NCI-H146 treated with DMSO at 0.1 percent for 48 hours (cell line): ENCODE measurements at regions not wholly inside any gene's neighbourhood (a gene's known extent, or its start where the extent isn't known, plus 50 kb on each side); places are given as distances from the start of the nearest gene placed in this dataset.
"Not testable (repeated sequence)": the region's sequence is repeated elsewhere in the genome, so short reads cannot be mapped to it uniquely, and the experiment has no call there.

Experiments used
- DNase-seq: peaks from one replicate; lab custom pipeline; 2025; ENCODE audit not compliant: unreplicated experiment; lab: John Stamatoyannopoulos, UW

GRCh38 chr18:41639218-41639617 lies 315.8 kb upstream of the PIK3C3 start:
- DNase-seq: no peak

GRCh38 chr18:41631723-41632285 lies 323.2 kb upstream of the PIK3C3 start:
- not testable (repeated sequence) for DNase-seq

- no peak for DNase-seq
Measured at GRCh38 chr18:41630232-41630886, 324.7 kb upstream of the PIK3C3 start.

DNA sequence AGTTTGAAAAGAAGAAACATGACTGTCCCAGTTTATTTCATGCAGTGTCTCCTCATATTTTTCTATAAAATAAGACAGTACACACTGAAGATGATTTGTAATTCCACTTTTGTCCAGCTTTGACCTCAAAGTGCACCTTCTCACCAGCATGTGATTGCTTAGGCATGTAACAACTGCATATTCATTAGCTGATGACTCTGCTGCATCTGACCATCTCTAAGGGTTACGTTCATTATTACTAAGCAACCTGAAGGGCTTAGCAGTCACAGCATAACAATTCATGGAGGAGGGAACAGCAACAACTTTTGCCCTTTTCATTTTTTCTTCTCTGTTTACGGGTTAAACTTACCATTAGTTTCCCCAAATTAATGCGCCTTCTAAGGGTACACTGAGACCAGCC lies 330.6 kb upstream of the PIK3C3 start:
- DNase-seq: no peak

DNA sequence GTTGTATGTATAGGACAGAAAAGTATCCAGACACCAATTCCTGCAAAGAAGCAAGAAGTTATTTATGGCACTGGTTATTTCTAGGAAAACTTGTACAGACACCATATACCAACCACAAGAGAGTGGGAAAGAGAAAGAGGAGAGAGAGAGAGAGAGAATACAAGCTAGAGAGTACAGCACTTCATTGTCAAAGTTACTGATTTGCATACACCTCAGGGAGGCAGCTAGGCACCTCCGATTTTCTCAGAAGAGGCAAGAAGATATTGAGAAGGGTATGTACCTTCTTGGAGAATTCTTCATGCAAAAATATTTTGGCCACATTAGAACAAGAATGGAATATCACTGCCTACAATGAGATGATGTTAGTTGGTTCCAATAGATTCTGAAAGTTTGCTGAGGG lies 333.9 kb upstream of the PIK3C3 start:
- DNase-seq: no peak

DNA sequence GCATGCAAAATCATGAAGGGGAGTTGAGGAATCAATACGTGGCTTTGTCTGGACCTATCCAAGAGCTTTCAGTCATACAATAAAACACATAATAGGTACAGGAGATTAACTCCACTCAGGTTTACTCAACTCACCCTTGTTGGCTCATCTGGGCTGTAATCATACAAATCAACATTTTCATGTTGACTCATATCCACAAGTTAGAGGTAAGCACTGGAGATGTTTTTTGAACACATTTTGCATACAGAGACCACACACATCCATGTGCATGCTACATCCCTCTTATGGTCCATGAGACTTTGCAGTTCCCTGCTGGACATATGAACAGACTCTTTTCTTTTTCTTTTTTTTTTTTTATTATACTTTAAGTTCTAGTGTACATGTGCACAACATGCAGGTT lies 336.9 kb upstream of the PIK3C3 start:
- peak; percentile 70 for DNase-seq

- DNase-seq: peak; percentile 70
Measured at GRCh38 chr18:41617647-41618046, 337.4 kb upstream of the PIK3C3 start.

GRCh38 chr18:41613003-41613609 lies 341.9 kb upstream of the PIK3C3 start:
- no peak for DNase-seq

DNA sequence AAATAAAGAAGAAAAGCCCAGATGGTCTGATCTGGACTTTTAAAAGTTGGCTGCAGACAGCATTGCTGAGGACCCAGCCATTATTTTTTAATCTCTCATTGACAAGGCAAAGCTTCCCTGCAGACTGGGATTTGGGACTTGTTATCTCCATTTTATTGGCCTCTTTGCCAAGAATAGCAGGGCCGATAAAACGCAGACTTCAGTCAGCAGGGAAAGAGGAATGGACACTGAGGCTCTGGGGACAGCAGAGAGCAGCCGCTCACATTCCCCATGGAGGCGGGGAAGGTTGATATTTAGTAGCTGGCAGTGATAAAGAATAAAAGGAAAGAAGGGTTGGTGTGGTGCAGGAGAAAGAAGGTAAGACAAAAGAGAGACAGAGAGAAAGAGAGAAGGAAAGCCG lies 350.1 kb upstream of the PIK3C3 start:
- no peak for DNase-seq

GRCh38 chr18:41602034-41602433 lies 353.0 kb upstream of the PIK3C3 start:
- DNase-seq: no peak

- no peak for DNase-seq
Measured at GRCh38 chr18:41600693-41601391, 354.2 kb upstream of the PIK3C3 start.

GRCh38 chr18:41599466-41599865 lies 355.6 kb upstream of the PIK3C3 start:
- no peak for DNase-seq

DNA sequence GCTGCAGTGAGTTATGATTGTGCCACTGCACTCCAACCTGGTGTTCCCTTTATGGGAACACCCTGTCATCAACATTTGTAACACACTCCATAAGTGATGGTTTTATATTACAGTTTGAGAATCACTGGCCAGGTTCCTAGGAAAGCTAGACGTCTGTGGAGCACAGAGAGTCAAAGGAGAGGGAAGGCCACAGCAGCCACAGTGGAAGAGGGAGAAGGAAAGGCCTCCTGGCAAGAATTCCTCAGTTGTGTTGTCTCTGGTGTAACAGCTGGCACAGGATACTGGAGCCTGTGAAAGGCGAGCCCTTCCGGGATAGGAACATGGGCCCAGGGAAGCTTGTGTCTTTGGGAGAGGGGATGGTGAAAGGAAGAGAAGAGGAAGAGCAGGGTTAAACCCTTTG lies 360.5 kb upstream of the PIK3C3 start:
- no peak for DNase-seq

DNA sequence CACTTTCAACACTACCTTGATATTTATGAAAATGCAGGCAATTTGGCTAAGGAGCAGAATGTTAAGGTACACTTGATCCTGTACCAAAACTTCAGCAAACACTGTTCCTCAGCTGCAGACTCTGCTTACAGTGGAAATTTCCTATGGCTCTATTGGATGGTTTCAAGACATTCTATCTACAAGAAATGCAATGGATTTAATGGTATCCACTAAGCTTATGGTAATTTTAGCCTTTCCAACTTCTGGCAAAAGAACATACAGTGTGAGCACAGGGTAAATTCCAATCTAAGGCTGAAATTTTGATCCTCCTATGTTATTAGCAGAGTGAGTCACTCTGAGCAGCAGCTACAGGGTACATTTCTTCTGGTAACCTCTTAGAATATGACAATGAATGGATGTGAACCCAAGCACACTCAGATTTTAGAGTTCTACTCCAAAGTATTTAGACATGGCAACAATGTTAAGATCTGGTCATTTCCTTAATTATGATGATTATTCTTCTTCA lies 361.8 kb upstream of the PIK3C3 start:
- no peak for DNase-seq

- DNase-seq: no peak
Measured at GRCh38 chr18:41587976-41588375, 367.1 kb upstream of the PIK3C3 start.

DNA sequence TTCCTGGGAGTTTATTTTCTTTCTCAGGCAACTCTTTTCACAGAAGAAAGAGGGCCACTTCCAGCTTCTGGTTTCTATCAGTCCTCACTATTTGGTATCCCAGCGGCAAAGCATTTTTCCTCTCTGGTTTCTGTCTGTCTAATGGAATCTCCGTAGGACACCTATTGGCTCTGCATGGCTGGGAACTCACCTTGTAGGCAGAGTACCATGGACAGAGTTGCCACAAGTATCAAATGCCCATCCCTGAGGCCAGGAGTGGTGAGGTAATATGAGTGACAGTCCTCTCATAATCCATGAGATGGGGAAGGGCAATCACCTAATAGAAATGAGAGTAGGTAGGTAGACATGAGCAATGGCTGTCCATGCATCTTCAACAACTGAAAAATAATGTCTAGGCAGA lies 369.5 kb upstream of the PIK3C3 start:
- DNase-seq: no peak

DNA sequence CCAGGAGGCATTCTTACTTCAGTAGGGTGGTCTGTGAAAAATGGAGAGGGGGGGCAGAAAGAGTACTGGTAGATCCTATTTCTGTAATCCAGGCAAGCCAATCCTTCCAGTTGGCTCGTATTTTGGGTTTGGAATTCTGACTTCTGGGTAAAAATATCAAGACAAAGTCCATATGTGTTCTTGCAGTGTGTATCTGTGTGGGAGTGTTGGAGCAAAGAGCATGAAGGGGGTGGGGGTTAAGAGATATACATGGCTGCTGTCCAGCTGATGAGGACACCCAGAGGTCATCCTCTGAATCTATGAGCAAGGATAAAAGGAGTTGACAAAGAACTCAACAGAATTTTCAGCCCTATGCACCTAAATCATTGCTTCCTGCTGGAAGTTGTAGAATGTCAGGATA lies 375.8 kb upstream of the PIK3C3 start:
- no peak for DNase-seq

DNA sequence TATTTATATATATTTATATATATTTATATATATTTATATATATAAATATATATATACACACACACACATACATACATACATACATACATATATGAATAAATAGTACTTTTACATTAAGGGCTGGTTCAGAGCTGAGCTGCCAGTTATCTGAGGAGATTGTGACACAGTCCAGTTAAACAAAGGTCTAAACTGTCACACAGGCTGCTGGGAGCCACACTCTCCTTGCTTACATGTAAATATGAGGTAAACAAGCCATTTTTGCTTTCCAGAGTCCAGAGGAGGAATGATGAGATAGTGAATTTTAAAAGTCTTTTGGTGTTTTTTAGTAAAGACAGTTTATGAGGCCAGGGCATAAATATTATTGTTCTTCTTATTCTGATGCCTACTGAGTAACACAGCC lies 377.5 kb upstream of the PIK3C3 start:
- DNase-seq: no peak

- no peak for DNase-seq
Measured at GRCh38 chr18:41576643-41577042, 378.4 kb upstream of the PIK3C3 start.

GRCh38 chr18:41569867-41570266 lies 385.2 kb upstream of the PIK3C3 start:
- peak; percentile 19 for DNase-seq

DNA sequence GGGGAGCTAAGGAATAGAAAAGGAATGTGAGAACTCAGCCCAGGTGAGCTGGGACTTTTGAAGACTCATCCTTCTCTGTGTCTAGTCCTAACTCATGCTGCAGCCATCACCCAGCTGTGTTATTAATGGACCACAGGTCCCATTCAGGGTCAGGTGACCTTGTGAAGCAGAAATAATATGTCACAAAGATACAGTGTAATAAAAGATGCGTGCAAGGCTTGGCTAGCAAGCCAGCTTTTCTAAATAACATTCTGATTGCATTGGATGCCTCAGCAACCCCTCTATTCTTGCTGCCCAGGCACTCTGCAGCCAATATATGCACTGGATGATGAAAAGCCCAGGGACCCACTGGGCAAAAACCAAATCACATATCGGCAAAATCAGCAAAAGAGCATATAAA lies 393.1 kb upstream of the PIK3C3 start:
- no peak for DNase-seq

GRCh38 chr18:41558715-41559114 lies 396.3 kb upstream of the PIK3C3 start:
- DNase-seq: no peak
